ENCODE measurements at regions not wholly inside any gene's neighbourhood (a gene's known extent, or its start where the extent isn't known, plus 50 kb on each side); places are given as distances from the start of the nearest gene placed in this dataset.

- TF ChIP-seq, protein P1, sequence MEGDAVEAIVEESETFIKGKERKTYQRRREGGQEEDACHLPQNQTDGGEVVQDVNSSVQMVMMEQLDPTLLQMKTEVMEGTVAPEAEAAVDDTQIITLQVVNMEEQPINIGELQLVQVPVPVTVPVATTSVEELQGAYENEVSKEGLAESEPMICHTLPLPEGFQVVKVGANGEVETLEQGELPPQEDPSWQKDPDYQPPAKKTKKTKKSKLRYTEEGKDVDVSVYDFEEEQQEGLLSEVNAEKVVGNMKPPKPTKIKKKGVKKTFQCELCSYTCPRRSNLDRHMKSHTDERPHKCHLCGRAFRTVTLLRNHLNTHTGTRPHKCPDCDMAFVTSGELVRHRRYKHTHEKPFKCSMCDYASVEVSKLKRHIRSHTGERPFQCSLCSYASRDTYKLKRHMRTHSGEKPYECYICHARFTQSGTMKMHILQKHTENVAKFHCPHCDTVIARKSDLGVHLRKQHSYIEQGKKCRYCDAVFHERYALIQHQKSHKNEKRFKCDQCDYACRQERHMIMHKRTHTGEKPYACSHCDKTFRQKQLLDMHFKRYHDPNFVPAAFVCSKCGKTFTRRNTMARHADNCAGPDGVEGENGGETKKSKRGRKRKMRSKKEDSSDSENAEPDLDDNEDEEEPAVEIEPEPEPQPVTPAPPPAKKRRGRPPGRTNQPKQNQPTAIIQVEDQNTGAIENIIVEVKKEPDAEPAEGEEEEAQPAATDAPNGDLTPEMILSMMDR (IDR thresholded peaks at IDR 0.05) = no peak
- TF ChIP-seq POLR2A (IDR thresholded peaks at IDR 0.05) = no peak
Observed at GRCh38 chr13:109999659-110000533, 213.5 kb upstream of the IRS2 start.

Data from lower leg skin (tissue), 3 donors.